DOHH2 (cell line): ENCODE measurements at regions not wholly inside any gene's neighbourhood (a gene's known extent, or its start where the extent isn't known, plus 50 kb on each side); places are given as distances from the start of the nearest gene placed in this dataset.

ENCODE experiments used
- H3F3A ChIP-seq: fragments of 200-600 bp; sonication (generic), shearing (Covaris generic); 2 replicates; pipeline ENCODE4 v1.6.0; 2016; ENCODE audit warnings: antibody characterized with exemption, mild to moderate bottlenecking; ENCODE audit not compliant: control insufficient read depth, insufficient read depth
- H3K27ac ChIP-seq: fragments of 200-600 bp; sonication (generic); 2 replicates; pipeline ENCODE4 v1.5.1; 2014; ENCODE audit warnings: low read depth, mild to moderate bottlenecking, low read length, moderate library complexity
- H3K27me3 ChIP-seq: fragments of 200-600 bp; sonication (generic); 2 replicates; pipeline ENCODE4 v1.6.1; 2014; ENCODE audit warnings: mild to moderate bottlenecking, low read length, mixed read lengths; ENCODE audit not compliant: control insufficient read depth
- H3K36me3 ChIP-seq: fragments of 200-600 bp; sonication (generic); 2 replicates; pipeline ENCODE4 v1.6.1; 2014; ENCODE audit warnings: mild to moderate bottlenecking, low read length, moderate library complexity, mixed read lengths; ENCODE audit not compliant: control insufficient read depth
- H3K4me1 ChIP-seq: fragments of 200-600 bp; sonication (generic); 2 replicates; pipeline ENCODE4 v1.6.1; 2014; ENCODE audit warnings: mild to moderate bottlenecking, low read length, mixed read lengths; ENCODE audit not compliant: control insufficient read depth
- H3K4me2 ChIP-seq: fragments of 200-600 bp; sonication (generic); 2 replicates; pipeline ENCODE4 v1.6.0; 2014; ENCODE audit warnings: mild to moderate bottlenecking, low read length, moderate library complexity
- H3K4me3 ChIP-seq: fragments of 200-600 bp; sonication (generic); 2 replicates; pipeline ENCODE4 v1.5.1; 2014; ENCODE audit warnings: mild to moderate bottlenecking, low read length, mixed read lengths
- H3K79me2 ChIP-seq: fragments of 200-600 bp; sonication (generic); 2 replicates; pipeline ENCODE4 v1.6.1; 2014; ENCODE audit warnings: mild to moderate bottlenecking, low read length, mixed read lengths; ENCODE audit not compliant: control insufficient read depth
- H3K9me2 ChIP-seq: fragments of 200-600 bp; sonication (generic); replicated peaks from 2 replicates; pipeline ENCODE4 v1.6.1; 2014; ENCODE audit warnings: mild to moderate bottlenecking, low read length, mixed read lengths; ENCODE audit not compliant: control insufficient read depth
- H3K9me3 ChIP-seq: fragments of 200-600 bp; sonication (generic); 2 replicates; pipeline ENCODE4 v1.6.1; 2014; ENCODE audit warnings: antibody characterized with exemption, low read length, mixed read lengths; ENCODE audit not compliant: control insufficient read depth, insufficient read depth
- H4K20me1 ChIP-seq: fragments of 200-600 bp; sonication (generic); 2 replicates; pipeline ENCODE4 v1.6.0; 2014; ENCODE audit warnings: low read depth, mild to moderate bottlenecking, antibody characterized with exemption, low read length, moderate library complexity; ENCODE audit not compliant: control insufficient read depth, insufficient read depth
- CTCF ChIP-seq: fragments of 200-600 bp; sonication (generic); IDR thresholded peaks from one replicate; pipeline ENCODE4 v1.5.1; 2014; ENCODE audit warnings: antibody characterized with exemption, mild to moderate bottlenecking, low read depth, low read length; ENCODE audit not compliant: poor library complexity, severe bottlenecking
- EZH2phosphoT487 ChIP-seq: fragments of 200-600 bp; sonication (generic); IDR thresholded peaks from 2 replicates; pipeline ENCODE4 v1.6.1; 2017; ENCODE audit warnings: borderline replicate concordance, mild to moderate bottlenecking, antibody characterized with exemption, low read length, moderate library complexity, mixed read lengths

- Histone ChIP-seq H3F3A (no peaks in the 10 kb centered on the region), H4K20me1 (no peaks in the 10 kb centered on the region), H3K9me2 (no peaks in the 10 kb centered on the region), H3K4me3 (no peak overlapping the region), H3K4me1 (no peaks in the 10 kb centered on the region), H3K79me2 (no peaks in the 10 kb centered on the region), H3K27ac (no peak overlapping the region), H3K36me3 (no peaks in the 10 kb centered on the region), H3K9me3 (no peaks in the 10 kb centered on the region), H3K4me2 (no peak overlapping the region), H3K27me3 (no peaks in the 10 kb centered on the region)
- TF ChIP-seq EZH2phosphoT487 (no peak), CTCF (no peak)
Measured at GRCh38 chr4:33071535-33071934, 2351.4 kb downstream of the PCDH7 start.

- Histone ChIP-seq H4K20me1 (no peaks in the 10 kb centered on the region), H3K27ac (no peak overlapping the region), H3K4me3 (no peak overlapping the region), H3K9me3 (no peaks in the 10 kb centered on the region), H3K36me3 (no peaks in the 10 kb centered on the region), H3K79me2 (no peaks in the 10 kb centered on the region), H3F3A (no peaks in the 10 kb centered on the region), H3K27me3 (no peaks in the 10 kb centered on the region), H3K9me2 (no peaks in the 10 kb centered on the region), H3K4me1 (no peaks in the 10 kb centered on the region), H3K4me2 (no peak overlapping the region)
- TF ChIP-seq EZH2phosphoT487 = no peak
- no peak for TF ChIP-seq CTCF
Measured at GRCh38 chr4:33072298-33073089, 2352.3 kb downstream of the PCDH7 start.

GRCh38 chr4:33073811-33074210 is 2353.6 kb downstream of the PCDH7 start:
- Histone ChIP-seq H3K9me2 (no peaks in the 10 kb centered on the region), H4K20me1 (no peaks in the 10 kb centered on the region), H3K36me3 (no peaks in the 10 kb centered on the region), H3F3A (no peaks in the 10 kb centered on the region), H3K4me1 (no peaks in the 10 kb centered on the region), H3K27me3 (no peaks in the 10 kb centered on the region), H3K79me2 (no peaks in the 10 kb centered on the region), H3K27ac (no peak overlapping the region), H3K9me3 (no peaks in the 10 kb centered on the region), H3K4me3 (no peak overlapping the region), H3K4me2 (no peak overlapping the region)
- no peak for TF ChIP-seq CTCF
- no peak for TF ChIP-seq EZH2phosphoT487
